ENCODE measurements at regions not wholly inside any gene's neighbourhood (a gene's known extent, or its start where the extent isn't known, plus 50 kb on each side); places are given as distances from the start of the nearest gene placed in this dataset.
A peak's percentile ranks its signal among the peaks of the same experiment; 100 is the strongest.

DNA sequence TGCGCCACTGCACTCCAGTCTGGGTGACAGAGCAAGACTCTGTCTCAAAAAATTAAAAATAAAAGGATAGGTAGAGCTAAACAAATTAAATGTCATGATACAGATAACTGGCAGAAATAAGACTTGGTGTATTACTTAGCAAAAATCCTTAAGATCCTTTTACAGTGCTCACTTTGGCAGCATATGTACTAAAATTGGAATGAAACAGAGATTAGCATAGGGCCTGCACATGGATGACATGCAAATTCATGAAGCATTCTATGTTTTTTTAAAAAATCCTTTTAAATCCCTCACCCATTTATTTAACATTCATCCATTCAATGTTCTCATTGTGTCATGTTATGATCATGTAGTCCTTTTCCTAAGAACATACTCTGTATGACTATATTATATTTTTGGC lies 528.8 kb downstream of the CD83 start:
- WGBS, 2 donors = 99 to 100% methylated on average over 1 of the region's 1 CpG
- intact Hi-C loops (cut with DNase I) = loop anchor here (5.0 kb wide), 1 partner anchor 169 kb away; no protein-coding TSS in a partner anchor
- no peaks in the 10 kb centered on the region for H3K9me3 ChIP-seq

DNA sequence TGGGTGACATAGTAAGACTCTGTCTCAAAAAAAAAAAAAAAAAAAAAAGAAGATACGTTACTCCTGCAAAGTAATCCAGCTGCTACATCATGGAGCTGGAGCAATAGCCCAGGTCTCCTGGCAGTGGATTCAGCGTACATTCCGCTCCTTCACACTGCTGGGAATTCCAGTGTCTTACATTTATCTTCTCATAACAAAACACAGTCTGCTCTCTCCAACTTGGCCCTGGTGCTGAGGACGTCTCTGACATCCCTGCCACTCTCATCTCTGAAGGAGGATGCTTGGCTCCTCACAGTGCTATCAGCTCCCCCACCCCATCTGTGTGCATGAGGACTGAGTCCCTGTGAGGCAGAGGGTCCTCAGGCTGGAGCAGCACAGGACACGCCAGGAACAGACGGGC lies 529.8 kb downstream of the CD83 start:
- WGBS, 2 donors = 90 to 93% methylated on average over 6 of the region's 6 CpGs
- peak overlapping the region in 2 of 4 donors; percentile 54 to 73 for H3K27ac ChIP-seq
- intact Hi-C loops (cut with DNase I) = loop anchor here (5.0 kb wide), 1 partner anchor 170 kb away; no protein-coding TSS in a partner anchor

More for the DNA sequence above, 528.8 kb downstream of the CD83 start:
- peaks cover 0 to 6% (median 0%) of the 10 kb centered on the region in 4 donors for H3K4me1 ChIP-seq
- H3K4me3 ChIP-seq = no peak overlapping the region
- TF ChIP-seq EP300 (IDR thresholded peaks at IDR 0.05) (no peak), POLR2A (IDR thresholded peaks at IDR 0.05) (no peak), POLR2AphosphoS5 (IDR thresholded peaks at IDR 0.05) (no peak)
- TF ChIP-seq, protein P1, sequence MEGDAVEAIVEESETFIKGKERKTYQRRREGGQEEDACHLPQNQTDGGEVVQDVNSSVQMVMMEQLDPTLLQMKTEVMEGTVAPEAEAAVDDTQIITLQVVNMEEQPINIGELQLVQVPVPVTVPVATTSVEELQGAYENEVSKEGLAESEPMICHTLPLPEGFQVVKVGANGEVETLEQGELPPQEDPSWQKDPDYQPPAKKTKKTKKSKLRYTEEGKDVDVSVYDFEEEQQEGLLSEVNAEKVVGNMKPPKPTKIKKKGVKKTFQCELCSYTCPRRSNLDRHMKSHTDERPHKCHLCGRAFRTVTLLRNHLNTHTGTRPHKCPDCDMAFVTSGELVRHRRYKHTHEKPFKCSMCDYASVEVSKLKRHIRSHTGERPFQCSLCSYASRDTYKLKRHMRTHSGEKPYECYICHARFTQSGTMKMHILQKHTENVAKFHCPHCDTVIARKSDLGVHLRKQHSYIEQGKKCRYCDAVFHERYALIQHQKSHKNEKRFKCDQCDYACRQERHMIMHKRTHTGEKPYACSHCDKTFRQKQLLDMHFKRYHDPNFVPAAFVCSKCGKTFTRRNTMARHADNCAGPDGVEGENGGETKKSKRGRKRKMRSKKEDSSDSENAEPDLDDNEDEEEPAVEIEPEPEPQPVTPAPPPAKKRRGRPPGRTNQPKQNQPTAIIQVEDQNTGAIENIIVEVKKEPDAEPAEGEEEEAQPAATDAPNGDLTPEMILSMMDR (IDR thresholded peaks at IDR 0.05) = no peak
- no peaks in the 10 kb centered on the region for H3K36me3 ChIP-seq
- no peaks in the 10 kb centered on the region for H3K27me3 ChIP-seq
- no peak for DNase-seq
- no peak overlapping the region for H3K27ac ChIP-seq

DNA sequence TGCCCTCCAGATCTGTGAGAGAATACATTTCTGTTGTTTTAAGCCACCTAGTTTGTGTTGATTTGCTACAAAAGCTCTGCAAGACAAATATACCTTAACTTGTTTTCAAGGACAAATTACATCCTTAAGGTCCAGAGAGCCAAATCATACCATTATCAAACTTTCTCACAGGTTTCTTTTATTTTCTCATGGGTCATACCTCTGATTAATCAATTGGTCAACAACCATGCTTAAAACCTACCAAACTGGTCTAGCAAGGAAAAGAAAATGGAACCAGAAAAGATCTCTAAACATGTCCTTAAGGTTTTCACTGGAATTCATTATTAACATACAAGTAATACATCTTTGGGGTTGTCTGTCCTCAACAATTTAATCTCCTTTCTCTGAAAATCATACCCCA lies 535.0 kb downstream of the CD83 start:
- intact Hi-C loops (cut with DNase I) = no loop called here
- Histone ChIP-seq H3K4me3 (no peak overlapping the region), H3K27ac (no peak overlapping the region), H3K27me3 (no peaks in the 10 kb centered on the region), H3K4me1 (peaks cover 0 to 18% (median 13%) of the 10 kb centered on the region in 4 donors), H3K36me3 (no peaks in the 10 kb centered on the region), H3K9me3 (no peaks in the 10 kb centered on the region)
- TF ChIP-seq, protein P1 (IDR thresholded peaks at IDR 0.05) = no peak
- DNase-seq = no peak

More for the DNA sequence above, 529.8 kb downstream of the CD83 start:
- no peaks in the 10 kb centered on the region for H3K9me3 ChIP-seq
- DNase-seq = peak; percentile 87
- H3K4me3 ChIP-seq = no peak overlapping the region
- peaks cover 0 to 6% (median 0%) of the 10 kb centered on the region in 4 donors for H3K4me1 ChIP-seq
- TF ChIP-seq EP300 (IDR thresholded peaks at IDR 0.05) (peak in 1 of 4 donors; percentile 75), POLR2A (IDR thresholded peaks at IDR 0.05) (no peak), POLR2AphosphoS5 (IDR thresholded peaks at IDR 0.05) (peak in 3 of 4 donors; percentile 46 to 81 (median 53))
- TF ChIP-seq, protein P1 (IDR thresholded peaks at IDR 0.05) = no peak
- no peaks in the 10 kb centered on the region for H3K36me3 ChIP-seq
- no peaks in the 10 kb centered on the region for H3K27me3 ChIP-seq

DNA sequence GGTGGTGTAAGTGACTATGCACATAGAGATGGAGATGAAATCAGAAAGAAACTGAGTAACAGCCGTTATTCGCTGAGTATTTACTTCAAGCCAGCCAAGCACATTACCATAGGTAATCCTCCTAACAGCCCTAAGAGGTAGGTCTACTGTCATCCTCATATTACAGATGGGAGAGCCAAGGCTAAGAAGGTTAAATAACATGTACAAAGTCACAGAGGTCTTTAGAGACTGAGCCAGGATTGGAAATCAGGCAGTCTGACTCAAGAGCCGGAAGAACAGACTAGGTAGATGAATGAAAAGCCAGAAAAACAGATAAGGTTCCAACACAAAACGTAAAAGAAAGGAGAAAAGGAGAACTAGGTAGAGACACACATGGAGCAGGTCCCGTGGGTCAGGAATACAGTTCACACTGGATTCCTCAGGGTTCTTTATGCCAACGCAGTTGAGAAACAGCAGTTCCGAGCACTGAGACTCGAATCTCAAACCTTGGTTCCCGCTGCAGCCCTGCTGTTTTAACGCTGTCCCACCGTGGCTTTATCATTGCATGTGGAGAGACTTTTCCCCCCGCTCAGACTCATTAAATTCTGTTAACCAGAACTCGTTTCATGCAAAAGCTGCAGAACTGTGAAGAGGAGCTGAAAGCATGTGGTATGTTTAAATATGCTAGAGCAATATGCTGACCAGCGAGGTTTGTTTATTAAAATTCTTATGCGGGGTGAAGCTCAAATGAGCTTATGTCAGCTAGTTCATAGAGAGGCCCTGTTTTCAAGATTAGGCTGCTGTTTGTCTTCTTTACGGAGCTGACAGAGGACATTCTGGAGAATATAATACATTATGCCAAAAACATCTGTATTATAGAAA lies 537.9 kb downstream of the CD83 start:
- no peaks in the 10 kb centered on the region for H3K36me3 ChIP-seq
- no peak overlapping the region for H3K4me3 ChIP-seq
- WGBS, 2 donors = 73 to 81% methylated on average over 16 of the region's 16 CpGs
- no peaks in the 10 kb centered on the region for H3K9me3 ChIP-seq
- H3K27me3 ChIP-seq = no peaks in the 10 kb centered on the region
- peaks cover 0 to 14% (median 13%) of the 10 kb centered on the region in 4 donors for H3K4me1 ChIP-seq
- TF ChIP-seq POLR2A (IDR thresholded peaks at IDR 0.05) = no peak
- TF ChIP-seq, protein P1 (IDR thresholded peaks at IDR 0.05) = no peak
- no peak for TF ChIP-seq POLR2AphosphoS5 (IDR thresholded peaks at IDR 0.05)
- no peak for TF ChIP-seq EP300 (IDR thresholded peaks at IDR 0.05)
- H3K27ac ChIP-seq = peak overlapping the region in 1 of 4 donors; percentile 3
- DNase-seq = no peak
- intact Hi-C loops (cut with DNase I) = no loop called here

Data from sigmoid colon (tissue), 6 donors.